HUES48 (cell line): ENCODE measurements at regions not wholly inside any gene's neighbourhood (a gene's known extent, or its start where the extent isn't known, plus 50 kb on each side); places are given as distances from the start of the nearest gene placed in this dataset.

Experiments
- H3K27ac ChIP-seq: one replicate; pipeline ENCODE4 v1.7.0; 2013; ENCODE audit warnings: low read depth, low read length, inconsistent platforms
- H3K27me3 ChIP-seq: 2 replicates; pipeline ENCODE4 v1.6.1; 2013; ENCODE audit warnings: mild to moderate bottlenecking, low read length; ENCODE audit not compliant: control insufficient read depth, insufficient read depth
- H3K36me3 ChIP-seq: 2 replicates; pipeline ENCODE4 v1.6.1; 2013; ENCODE audit warnings: low read length; ENCODE audit not compliant: control insufficient read depth, insufficient read depth
- H3K4me1 ChIP-seq: 2 replicates; pipeline ENCODE4 v1.6.1; 2013; ENCODE audit warnings: mild to moderate bottlenecking, low read length; ENCODE audit not compliant: control insufficient read depth, insufficient read depth
- H3K4me3 ChIP-seq: 2 replicates; pipeline ENCODE4 v1.5.1; 2013; ENCODE audit warnings: mild to moderate bottlenecking, low read depth, low read length
- H3K9ac ChIP-seq: 2 replicates; pipeline ENCODE4 v1.6.1; 2013; ENCODE audit warnings: mild to moderate bottlenecking, low read depth, low read length, moderate library complexity
- H3K9me3 ChIP-seq: 2 replicates; pipeline ENCODE4 v1.6.1; 2013; ENCODE audit warnings: low read length; ENCODE audit not compliant: control insufficient read depth, insufficient read depth

DNA sequence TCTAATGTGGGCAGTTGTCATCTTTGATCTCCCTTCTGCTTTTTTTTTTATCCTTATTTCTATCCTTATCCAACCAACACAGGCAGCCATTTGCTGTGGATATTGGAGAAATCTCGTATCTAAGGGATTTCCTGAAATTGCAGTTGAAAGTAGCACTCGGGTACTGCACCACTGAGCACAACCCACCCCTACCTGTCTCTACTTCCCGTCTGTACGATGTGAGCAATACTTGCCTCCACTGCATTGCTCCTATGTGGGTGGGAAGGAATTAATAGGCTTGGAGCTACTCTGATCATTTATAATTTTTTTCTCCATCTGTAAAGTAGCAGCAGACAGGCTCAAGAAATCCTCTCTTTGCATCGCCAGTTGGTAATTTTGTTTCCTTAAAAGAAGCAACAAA lies 300.4 kb downstream of the SNAPC1 start:
- no peak overlapping the region for H3K9ac ChIP-seq

DNA sequence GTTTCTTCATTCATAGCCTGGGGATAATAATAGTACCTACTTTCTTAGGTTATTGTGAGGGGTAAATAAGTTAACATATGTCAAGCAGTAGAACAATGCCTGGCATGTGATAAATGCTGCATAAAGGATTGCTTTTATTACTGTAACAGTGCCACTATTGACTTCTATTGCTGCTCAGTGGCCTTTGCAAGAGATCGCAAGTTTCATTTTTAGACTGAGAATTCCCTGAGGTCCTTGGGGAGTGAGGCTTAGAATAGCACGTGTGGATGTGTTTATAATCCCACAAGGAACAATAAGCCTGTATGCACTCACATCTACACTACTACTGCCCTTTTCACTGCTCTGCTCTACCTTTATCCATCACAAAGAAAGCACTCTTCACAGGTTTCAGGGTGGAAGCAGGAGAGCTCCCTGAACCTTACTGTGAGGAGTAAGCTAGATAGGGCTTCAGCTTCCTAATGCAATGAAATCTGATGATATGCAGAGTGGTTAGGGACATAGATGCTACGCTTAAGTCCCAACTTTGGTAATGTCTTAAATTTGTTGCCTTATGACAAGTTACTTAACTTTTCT lies 302.6 kb downstream of the SNAPC1 start:
- no peak overlapping the region for H3K4me3 ChIP-seq
- H3K9ac ChIP-seq, result no peak overlapping the region
- H3K4me1 ChIP-seq, result peaks cover 8% of the 10 kb centered on the region; the same call in 1 of the 2 replicates
- H3K9me3 ChIP-seq, result no peaks in the 10 kb centered on the region
- no peaks in the 10 kb centered on the region for H3K36me3 ChIP-seq
- no peak overlapping the region for H3K27ac ChIP-seq
- no peaks in the 10 kb centered on the region for H3K27me3 ChIP-seq

More for the DNA sequence above, 300.4 kb downstream of the SNAPC1 start:
- Histone ChIP-seq H3K4me1 (peaks cover 8% of the 10 kb centered on the region; the same call in 1 of the 2 replicates), H3K27me3 (no peaks in the 10 kb centered on the region), H3K9me3 (no peaks in the 10 kb centered on the region), H3K27ac (no peak overlapping the region), H3K36me3 (no peaks in the 10 kb centered on the region), H3K4me3 (no peak overlapping the region)

DNA sequence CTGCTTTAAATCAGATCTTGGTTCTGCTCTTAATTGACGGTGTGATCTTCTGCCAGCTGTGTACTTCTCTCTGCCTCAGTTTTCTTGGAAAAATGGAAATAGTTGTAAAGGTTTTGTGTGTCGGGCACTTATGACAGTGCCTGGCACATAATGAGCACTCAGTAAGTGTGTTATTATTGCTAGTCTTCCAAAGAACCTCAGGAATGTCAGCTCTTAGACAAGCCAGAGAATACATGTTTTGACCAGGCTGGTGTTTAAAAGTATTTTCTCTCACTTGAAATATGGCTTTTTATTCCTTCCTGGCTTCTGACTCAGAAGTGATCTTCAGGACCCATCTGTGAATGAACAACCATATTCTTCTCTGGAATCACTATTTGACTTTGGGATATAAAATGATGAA lies 304.1 kb downstream of the SNAPC1 start:
- no peaks in the 10 kb centered on the region for H3K36me3 ChIP-seq
- no peak overlapping the region for H3K4me3 ChIP-seq
- H3K9ac ChIP-seq, result no peak overlapping the region
- no peaks in the 10 kb centered on the region for H3K9me3 ChIP-seq
- H3K27me3 ChIP-seq, result no peaks in the 10 kb centered on the region
- no peak overlapping the region for H3K27ac ChIP-seq
- peaks cover 15% of the 10 kb centered on the region; the same call in 1 of the 2 replicates for H3K4me1 ChIP-seq

DNA sequence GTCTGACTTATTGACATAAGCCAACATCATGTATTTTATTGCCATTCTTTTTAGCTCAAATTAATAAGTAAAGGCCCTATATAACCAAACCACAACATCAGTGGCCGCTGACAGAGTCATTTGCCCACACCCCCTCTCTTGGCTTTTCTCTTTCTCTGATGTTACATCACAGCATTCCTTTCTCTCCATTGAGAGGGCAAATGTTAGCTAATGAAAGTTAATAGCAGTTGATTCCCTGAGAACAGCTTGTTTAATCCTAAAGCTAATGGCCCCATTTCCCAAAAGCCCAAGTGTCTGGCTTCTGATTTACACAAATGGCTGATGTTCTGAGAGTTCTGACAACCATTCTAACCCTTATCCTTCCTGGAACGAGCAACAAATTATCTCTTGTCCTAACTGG lies 308.8 kb downstream of the SNAPC1 start:
- Histone ChIP-seq H3K27ac (no peak overlapping the region), H3K9me3 (no peaks in the 10 kb centered on the region), H3K4me1 (0 out of 2 replicates have a peak, but pooled peaks cover 7% of the 10 kb centered on the region), H3K27me3 (no peaks in the 10 kb centered on the region), H3K36me3 (no peaks in the 10 kb centered on the region), H3K4me3 (no peak overlapping the region), H3K9ac (no peak overlapping the region)

GRCh38 chr14:62076368-62076767 lies 314.1 kb downstream of the SNAPC1 start:
- H3K4me1 ChIP-seq, result no peaks in the 10 kb centered on the region
- H3K9ac ChIP-seq, result no peak overlapping the region
- no peak overlapping the region for H3K27ac ChIP-seq
- H3K36me3 ChIP-seq, result no peaks in the 10 kb centered on the region
- no peaks in the 10 kb centered on the region for H3K27me3 ChIP-seq
- no peaks in the 10 kb centered on the region for H3K9me3 ChIP-seq
- H3K4me3 ChIP-seq, result no peak overlapping the region

- H3K27me3 ChIP-seq, result no peaks in the 10 kb centered on the region
- no peaks in the 10 kb centered on the region for H3K4me1 ChIP-seq
- no peak overlapping the region for H3K27ac ChIP-seq
- no peak overlapping the region for H3K9ac ChIP-seq
- H3K4me3 ChIP-seq, result no peak overlapping the region
- no peaks in the 10 kb centered on the region for H3K9me3 ChIP-seq
- H3K36me3 ChIP-seq, result no peaks in the 10 kb centered on the region
These were observed 314.8 kb downstream of the SNAPC1 start for GRCh38 chr14:62076825-62077605.

GRCh38 chr14:62077676-62078261 lies 315.5 kb downstream of the SNAPC1 start:
- H3K36me3 ChIP-seq, result no peaks in the 10 kb centered on the region
- no peak overlapping the region for H3K4me3 ChIP-seq
- H3K27me3 ChIP-seq, result no peaks in the 10 kb centered on the region
- no peak overlapping the region for H3K27ac ChIP-seq
- H3K9ac ChIP-seq, result no peak overlapping the region
- H3K9me3 ChIP-seq, result no peaks in the 10 kb centered on the region
- no peaks in the 10 kb centered on the region for H3K4me1 ChIP-seq

- no peaks in the 10 kb centered on the region; the same call in 1 of the 2 replicates for H3K4me1 ChIP-seq
These were observed 316.8 kb downstream of the SNAPC1 start for GRCh38 chr14:62079038-62079437.

DNA sequence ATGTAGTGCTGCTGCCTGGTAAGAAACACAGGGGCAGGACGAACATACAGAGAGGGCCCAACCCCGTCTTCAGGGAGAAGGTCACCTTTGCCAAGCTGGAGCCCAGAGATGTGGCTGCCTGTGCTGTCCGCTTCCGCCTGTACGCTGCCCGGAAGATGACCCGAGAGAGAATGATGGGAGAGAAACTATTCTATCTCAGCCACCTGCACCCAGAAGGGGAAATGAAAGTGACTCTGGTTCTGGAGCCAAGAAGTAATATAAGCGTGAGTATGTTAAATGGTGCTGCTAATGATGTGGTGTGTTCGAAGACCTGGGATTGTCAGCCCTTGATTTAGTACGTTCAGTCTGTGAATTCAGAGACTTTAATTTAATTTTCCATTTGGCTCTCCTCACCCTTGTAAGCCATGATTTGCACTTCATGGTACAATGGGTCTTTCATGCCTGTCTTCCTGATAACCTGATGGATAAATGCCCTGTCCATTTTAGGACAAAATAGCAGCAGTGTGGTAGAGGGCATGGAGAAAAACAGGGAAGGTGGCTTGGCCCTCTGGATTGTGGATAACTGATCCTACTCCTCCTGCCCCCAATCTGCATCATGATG lies 318.9 kb downstream of the SNAPC1 start:
- Histone ChIP-seq H3K4me3 (no peak overlapping the region), H3K27ac (no peak overlapping the region), H3K4me1 (no peaks in the 10 kb centered on the region; the same call in 1 of the 2 replicates), H3K9me3 (0 out of 2 replicates have a peak, but pooled peaks cover 5% of the 10 kb centered on the region), H3K36me3 (no peaks in the 10 kb centered on the region), H3K9ac (no peak overlapping the region), H3K27me3 (no peaks in the 10 kb centered on the region)

More at GRCh38 chr14:62079038-62079437, 316.8 kb downstream of the SNAPC1 start:
- H3K27me3 ChIP-seq, result no peaks in the 10 kb centered on the region
- H3K27ac ChIP-seq, result no peak overlapping the region
- no peak overlapping the region for H3K4me3 ChIP-seq
- no peak overlapping the region for H3K9ac ChIP-seq
- H3K9me3 ChIP-seq, result no peaks in the 10 kb centered on the region
- H3K36me3 ChIP-seq, result no peaks in the 10 kb centered on the region

DNA sequence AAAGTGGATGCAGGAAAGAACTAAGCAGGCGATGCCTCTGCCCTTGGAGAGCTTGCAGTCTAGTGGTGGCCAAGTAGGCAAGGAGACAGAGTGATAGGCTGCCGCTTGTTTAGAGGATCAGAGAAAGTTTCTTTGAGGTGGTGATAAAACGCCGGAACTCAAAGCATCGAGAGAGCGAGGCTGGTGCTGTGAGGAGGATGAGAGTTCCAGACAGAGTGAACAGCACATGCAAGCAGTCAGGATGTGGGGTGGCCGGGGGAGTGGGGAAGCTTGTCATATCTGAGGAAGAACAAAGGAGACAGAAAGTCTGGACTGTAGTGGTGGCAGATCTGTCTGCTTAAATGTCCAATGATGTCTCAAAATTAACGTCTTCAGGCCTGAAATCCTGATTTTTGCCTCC lies 319.7 kb downstream of the SNAPC1 start:
- H3K4me3 ChIP-seq, result no peak overlapping the region
- no peak overlapping the region for H3K27ac ChIP-seq
- no peaks in the 10 kb centered on the region for H3K27me3 ChIP-seq
- no peaks in the 10 kb centered on the region for H3K36me3 ChIP-seq
- H3K4me1 ChIP-seq, result no peaks in the 10 kb centered on the region; the same call in 1 of the 2 replicates
- no peak overlapping the region for H3K9ac ChIP-seq
- H3K9me3 ChIP-seq, result 0 out of 2 replicates have a peak, but pooled peaks cover 5% of the 10 kb centered on the region
